ENCODE measurements at regions not wholly inside any gene's neighbourhood (a gene's known extent, or its start where the extent isn't known, plus 50 kb on each side); places are given as distances from the start of the nearest gene placed in this dataset.

- Histone ChIP-seq H3K9me3 (ENCODE audit: control insufficient read depth, insufficient read depth, low read length) (peaks cover 6% of the 10 kb centered on the region; the same call in 1 of the 2 replicates), H3K4me3 (ENCODE audit: low read depth, low read length) (no peak overlapping the region), H3K27ac (ENCODE audit: low read depth, low read length) (no peak overlapping the region), H3K27me3 (ENCODE audit: control insufficient read depth, insufficient read depth, low read length) (no peaks in the 10 kb centered on the region)
- DNase-seq (ENCODE audit: low read depth, low spot score): no peak
- POLR2A ChIA-PET: interaction anchor here (0.5 kb wide), 1 partner anchor 262 kb away, joined by 10 read pairs; no protein-coding TSS in a partner anchor
- CTCF ChIA-PET: no interaction called here
- no peak for TF ChIP-seq CTCF (IDR thresholded peaks at IDR 0.05; ENCODE audit: low read depth, low read length)
Observed at GRCh38 chr12:19778797-19779196, 339.5 kb downstream of the AEBP2 start.

GRCh38 chr12:19779395-19780056, 340.2 kb downstream of the AEBP2 start:
- no peak for TF ChIP-seq CTCF (IDR thresholded peaks at IDR 0.05; ENCODE audit: low read depth, low read length)
- Histone ChIP-seq H3K27ac (ENCODE audit: low read depth, low read length) (no peak overlapping the region), H3K27me3 (ENCODE audit: control insufficient read depth, insufficient read depth, low read length) (no peaks in the 10 kb centered on the region), H3K4me3 (ENCODE audit: low read depth, low read length) (no peak overlapping the region), H3K9me3 (ENCODE audit: control insufficient read depth, insufficient read depth, low read length) (peaks cover 6% of the 10 kb centered on the region; the same call in 1 of the 2 replicates)
- CTCF ChIA-PET: no interaction called here
- no peak for DNase-seq (ENCODE audit: low read depth, low spot score)
- POLR2A ChIA-PET: interaction anchor here (0.5 kb wide), 1 partner anchor 261 kb away, joined by 10 read pairs; no protein-coding TSS in a partner anchor

- no peak for TF ChIP-seq CTCF (IDR thresholded peaks at IDR 0.05; ENCODE audit: low read depth, low read length)
- no peak overlapping the region for H3K27ac ChIP-seq (ENCODE audit: low read depth, low read length)
- POLR2A ChIA-PET: no interaction called here
- no peak for DNase-seq (ENCODE audit: low read depth, low spot score)
- no peaks in the 10 kb centered on the region for H3K27me3 ChIP-seq (ENCODE audit: control insufficient read depth, insufficient read depth, low read length)
- H3K9me3 ChIP-seq (ENCODE audit: control insufficient read depth, insufficient read depth, low read length): peaks cover 2% of the 10 kb centered on the region; the same call in 1 of the 2 replicates
- no peak overlapping the region for H3K4me3 ChIP-seq (ENCODE audit: low read depth, low read length)
- CTCF ChIA-PET: no interaction called here
Observed at GRCh38 chr12:19780460-19780859, 341.2 kb downstream of the AEBP2 start.

- CTCF ChIA-PET: no interaction called here
- no peak for TF ChIP-seq CTCF (IDR thresholded peaks at IDR 0.05; ENCODE audit: low read depth, low read length)
- no peak overlapping the region for H3K27ac ChIP-seq (ENCODE audit: low read depth, low read length)
- POLR2A ChIA-PET: no interaction called here
- no peaks in the 10 kb centered on the region for H3K9me3 ChIP-seq (ENCODE audit: control insufficient read depth, insufficient read depth, low read length)
- no peak overlapping the region for H3K4me3 ChIP-seq (ENCODE audit: low read depth, low read length)
- H3K27me3 ChIP-seq (ENCODE audit: control insufficient read depth, insufficient read depth, low read length): no peaks in the 10 kb centered on the region
- DNase-seq (ENCODE audit: low read depth, low spot score): no peak
Observed at GRCh38 chr12:19783547-19784444, 344.5 kb downstream of the AEBP2 start.

GRCh38 chr12:19792028-19792427, 352.7 kb downstream of the AEBP2 start:
- ChIA-PET CTCF (no interaction called here), POLR2A (no interaction called here)
- Histone ChIP-seq H3K27me3 (ENCODE audit: control insufficient read depth, insufficient read depth, low read length) (no peaks in the 10 kb centered on the region), H3K4me3 (ENCODE audit: low read depth, low read length) (no peak overlapping the region), H3K9me3 (ENCODE audit: control insufficient read depth, insufficient read depth, low read length) (no peaks in the 10 kb centered on the region), H3K27ac (ENCODE audit: low read depth, low read length) (no peak overlapping the region)
- no peak for TF ChIP-seq CTCF (IDR thresholded peaks at IDR 0.05; ENCODE audit: low read depth, low read length)
- no peak for DNase-seq (ENCODE audit: low read depth, low spot score)
